D721Med (cell line): ENCODE measurements at regions not wholly inside any gene's neighbourhood (a gene's known extent, or its start where the extent isn't known, plus 50 kb on each side); places are given as distances from the start of the nearest gene placed in this dataset.

Experiments used
- DNase-seq: peaks from one replicate; pipeline ENCODE4 v3.0.0; 2011; ENCODE audit warnings: low spot score; ENCODE audit not compliant: insufficient read length
- FAIRE-seq: peaks from 2 replicates; lab custom pipeline; 2011; peaks lifted over from hg19 to GRCh38; lab: Jason Lieb, UNC
- TF ChIP-seq, protein P1 (sequence below): IDR thresholded peaks from 2 replicates; pipeline ENCODE4 v1.5.1; 2012; ENCODE audit warnings: mild to moderate bottlenecking, control low read depth; ENCODE audit not compliant: insufficient read depth; ENCODE audit errors: missing control alignments

DNA sequence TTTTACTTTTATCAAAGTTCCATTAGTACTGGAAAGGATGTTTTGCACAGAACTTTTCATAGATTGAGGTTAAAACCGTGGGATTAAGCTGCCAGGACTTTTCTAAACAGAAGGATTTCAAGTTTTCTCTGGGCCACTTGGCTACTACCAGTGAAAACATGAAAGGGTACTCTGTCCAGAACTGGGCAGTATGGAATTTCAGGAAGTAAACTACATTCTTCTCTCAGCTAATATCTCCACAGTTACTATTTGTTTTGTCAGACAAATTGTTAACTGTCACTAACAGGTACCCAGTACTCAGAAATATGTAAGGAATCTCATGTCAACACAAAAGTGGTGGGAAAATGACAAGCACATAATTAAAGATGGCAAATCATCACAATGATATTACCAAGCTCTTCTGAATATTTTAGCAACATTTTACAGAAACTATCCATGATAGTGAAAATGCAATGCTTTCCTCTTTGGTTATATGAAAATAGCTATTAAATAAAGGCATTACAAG is 454.4 kb downstream of the C4orf33 start:
- no peak for FAIRE-seq
- no peak for DNase-seq
- TF ChIP-seq, protein P1, sequence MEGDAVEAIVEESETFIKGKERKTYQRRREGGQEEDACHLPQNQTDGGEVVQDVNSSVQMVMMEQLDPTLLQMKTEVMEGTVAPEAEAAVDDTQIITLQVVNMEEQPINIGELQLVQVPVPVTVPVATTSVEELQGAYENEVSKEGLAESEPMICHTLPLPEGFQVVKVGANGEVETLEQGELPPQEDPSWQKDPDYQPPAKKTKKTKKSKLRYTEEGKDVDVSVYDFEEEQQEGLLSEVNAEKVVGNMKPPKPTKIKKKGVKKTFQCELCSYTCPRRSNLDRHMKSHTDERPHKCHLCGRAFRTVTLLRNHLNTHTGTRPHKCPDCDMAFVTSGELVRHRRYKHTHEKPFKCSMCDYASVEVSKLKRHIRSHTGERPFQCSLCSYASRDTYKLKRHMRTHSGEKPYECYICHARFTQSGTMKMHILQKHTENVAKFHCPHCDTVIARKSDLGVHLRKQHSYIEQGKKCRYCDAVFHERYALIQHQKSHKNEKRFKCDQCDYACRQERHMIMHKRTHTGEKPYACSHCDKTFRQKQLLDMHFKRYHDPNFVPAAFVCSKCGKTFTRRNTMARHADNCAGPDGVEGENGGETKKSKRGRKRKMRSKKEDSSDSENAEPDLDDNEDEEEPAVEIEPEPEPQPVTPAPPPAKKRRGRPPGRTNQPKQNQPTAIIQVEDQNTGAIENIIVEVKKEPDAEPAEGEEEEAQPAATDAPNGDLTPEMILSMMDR: no peak

DNA sequence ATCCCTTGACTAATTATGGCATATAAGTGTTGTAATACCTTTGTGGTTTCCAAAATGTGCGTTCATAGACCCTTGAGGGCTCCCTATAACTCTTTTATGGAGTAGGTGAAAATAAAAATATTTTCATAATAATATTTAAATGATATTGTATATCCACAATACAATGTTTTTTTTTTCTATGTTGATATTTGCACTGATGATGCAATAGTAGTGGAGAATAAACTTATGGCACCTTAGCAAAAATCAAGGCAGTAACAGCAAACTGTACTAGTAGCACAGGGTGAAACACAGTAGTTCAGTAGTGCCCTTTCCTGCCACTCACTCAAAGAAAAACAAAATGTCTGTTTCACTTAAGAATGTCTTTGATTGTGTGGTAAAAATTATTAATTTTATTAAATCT is 465.3 kb downstream of the C4orf33 start:
- TF ChIP-seq, protein P1: no peak
- DNase-seq (no peak), FAIRE-seq (no peak)

DNA sequence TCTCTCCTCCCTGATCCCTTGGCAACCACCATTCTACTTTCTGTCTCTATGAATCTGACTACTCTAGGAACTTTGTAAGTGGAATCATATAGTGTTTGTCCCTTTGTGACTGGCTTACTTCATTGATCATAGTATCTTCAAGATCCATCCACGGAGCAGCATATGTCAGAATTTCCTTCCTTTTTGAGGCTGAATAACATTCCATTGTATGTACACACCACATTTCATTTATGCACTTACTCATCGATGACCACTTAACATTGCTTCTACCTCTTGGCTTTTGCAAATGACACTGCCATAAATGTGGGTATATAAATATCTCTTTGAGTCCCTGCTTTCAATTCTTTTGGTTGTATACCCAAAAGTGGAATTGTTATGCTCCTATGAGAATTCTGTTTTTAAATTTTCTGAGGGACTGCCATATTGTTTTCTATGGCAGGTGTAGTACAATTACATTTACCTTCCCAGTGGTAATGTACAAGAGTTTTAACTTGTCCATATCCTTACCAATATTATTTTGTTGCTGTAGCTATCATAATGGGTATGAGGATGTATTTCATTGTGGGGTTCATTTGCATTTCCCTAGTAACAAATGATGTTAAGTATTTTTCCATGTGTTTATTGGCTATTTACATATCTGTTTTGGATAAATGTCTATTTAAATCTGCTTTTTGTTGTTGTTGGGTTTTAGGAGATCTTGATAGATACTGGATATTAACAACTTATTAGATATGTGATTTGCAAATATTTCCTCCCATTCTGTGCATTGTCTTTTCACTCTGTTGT is 466.1 kb downstream of the C4orf33 start:
- FAIRE-seq (no peak), DNase-seq (no peak)
- TF ChIP-seq, protein P1: no peak

DNA sequence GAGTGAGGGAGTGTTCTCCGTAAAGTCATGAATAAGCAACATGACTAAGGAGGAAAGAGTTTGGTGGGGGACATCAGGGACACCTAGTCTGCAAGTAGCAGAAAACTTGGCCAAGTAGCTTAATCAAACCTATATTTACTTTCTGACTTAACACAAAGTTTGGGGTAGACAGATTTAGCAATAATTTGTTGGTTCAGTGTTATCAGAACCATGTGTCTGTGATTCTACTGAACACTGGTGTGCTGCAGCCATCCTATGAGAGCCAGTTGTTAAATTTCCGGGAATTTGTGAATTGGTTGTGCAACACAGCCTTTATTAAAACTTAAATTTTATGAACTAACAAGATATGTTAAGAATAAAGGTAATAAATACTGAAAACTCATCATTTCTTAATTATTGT is 469.3 kb downstream of the C4orf33 start:
- TF ChIP-seq, protein P1: no peak
- no peak for DNase-seq
- FAIRE-seq: no peak

DNA sequence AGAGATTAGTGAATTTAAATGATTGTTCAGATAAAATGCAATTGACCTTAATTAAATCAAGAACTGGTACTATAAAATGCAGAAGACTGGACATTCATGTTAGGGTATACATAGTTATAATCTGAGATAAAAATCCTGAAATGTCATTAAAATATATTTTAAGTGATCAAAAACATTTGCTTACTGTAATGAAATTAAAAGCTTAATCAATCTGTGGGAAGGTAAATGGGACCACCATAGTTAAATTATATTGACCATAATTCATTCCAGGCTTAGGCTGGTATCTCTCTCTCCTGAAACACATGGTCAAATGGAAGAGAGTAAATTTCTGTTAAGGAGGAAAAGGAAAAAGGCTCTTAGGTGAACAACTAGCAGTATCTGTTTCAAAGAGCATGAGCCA is 474.4 kb downstream of the C4orf33 start:
- TF ChIP-seq, protein P1: no peak
- DNase-seq (no peak), FAIRE-seq (no peak)

DNA sequence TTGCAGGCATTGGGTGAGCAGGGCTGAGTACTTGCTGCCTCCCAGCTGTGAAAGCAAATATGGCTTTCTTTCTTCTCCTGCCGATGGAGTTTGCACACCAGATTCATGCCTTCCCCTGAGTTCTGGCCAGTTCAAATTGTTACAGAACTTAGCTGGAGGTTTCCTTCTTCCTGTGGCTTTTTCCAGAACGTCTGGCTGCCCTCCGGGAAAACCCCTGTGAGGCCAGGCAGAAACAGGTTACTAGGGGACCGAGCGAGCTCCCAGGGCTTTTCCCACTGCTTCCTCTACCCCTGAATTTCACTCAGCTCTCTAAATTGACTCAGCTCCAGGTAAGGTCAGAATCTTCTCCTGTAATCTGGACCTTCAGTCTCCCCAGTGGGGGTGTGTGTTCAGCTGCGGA is 482.4 kb downstream of the C4orf33 start:
- TF ChIP-seq, protein P1: no peak
- DNase-seq (no peak), FAIRE-seq (no peak)

DNA sequence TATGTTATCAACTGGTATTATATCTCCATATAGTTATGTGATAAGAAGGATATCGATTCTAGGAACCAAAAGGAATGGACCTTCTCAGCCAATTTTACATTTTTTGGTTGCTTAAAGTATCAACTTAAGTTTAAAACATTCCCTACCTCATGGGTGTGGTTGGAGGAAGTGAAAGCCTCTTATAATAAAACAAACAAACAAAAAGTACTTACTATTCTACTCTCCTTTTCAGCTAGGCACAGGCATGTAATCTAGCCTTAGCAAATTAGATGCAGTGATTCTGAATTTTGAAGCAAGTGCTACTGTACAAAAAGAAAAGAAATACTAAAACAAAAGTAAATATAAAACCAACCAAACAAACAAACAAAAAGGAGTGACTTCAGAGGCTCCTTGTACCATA is 485.4 kb downstream of the C4orf33 start:
- DNase-seq (no peak), FAIRE-seq (no peak)
- TF ChIP-seq, protein P1: no peak
